IPS-18c (cell line): ENCODE measurements at regions not wholly inside any gene's neighbourhood (a gene's known extent, or its start where the extent isn't known, plus 50 kb on each side); places are given as distances from the start of the nearest gene placed in this dataset.

Experiments used
- H3K4me3 ChIP-seq: 2 replicates; pipeline ENCODE4 v1.7.0; 2013; ENCODE audit warnings: low read depth, mild to moderate bottlenecking, low read length, moderate library complexity; ENCODE audit not compliant: insufficient read depth
- H3K9me3 ChIP-seq: one replicate; pipeline ENCODE4 v1.6.1; 2013; ENCODE audit warnings: mild to moderate bottlenecking, low read length, moderate library complexity; ENCODE audit not compliant: control insufficient read depth, insufficient read depth

- no peak overlapping the region for H3K4me3 ChIP-seq
- H3K9me3 ChIP-seq, result no peaks in the 10 kb centered on the region
Measured at GRCh38 chr6:129778793-129779192, 68.8 kb upstream of the ARHGAP18 start.

GRCh38 chr6:129777371-129777770 is 67.4 kb upstream of the ARHGAP18 start:
- H3K4me3 ChIP-seq, result no peak overlapping the region

GRCh38 chr6:129776542-129777330 is 66.8 kb upstream of the ARHGAP18 start:
- Histone ChIP-seq H3K4me3 (no peak overlapping the region), H3K9me3 (no peaks in the 10 kb centered on the region)

More at GRCh38 chr6:129777371-129777770, 67.4 kb upstream of the ARHGAP18 start:
- no peaks in the 10 kb centered on the region for H3K9me3 ChIP-seq

GRCh38 chr6:129774697-129775447 is 64.9 kb upstream of the ARHGAP18 start:
- no peak overlapping the region; the same call in none of the 2 replicates for H3K4me3 ChIP-seq
- H3K9me3 ChIP-seq, result no peaks in the 10 kb centered on the region

GRCh38 chr6:129773304-129773703 is 63.3 kb upstream of the ARHGAP18 start:
- no peak overlapping the region for H3K4me3 ChIP-seq
- H3K9me3 ChIP-seq, result peaks cover 2% of the 10 kb centered on the region

- Histone ChIP-seq H3K9me3 (peaks cover 2% of the 10 kb centered on the region), H3K4me3 (no peak overlapping the region)
Measured at GRCh38 chr6:129771678-129772077, 61.7 kb upstream of the ARHGAP18 start.

GRCh38 chr6:129767776-129768485 is 58.0 kb upstream of the ARHGAP18 start:
- Histone ChIP-seq H3K4me3 (peak overlapping the region; percentile 49; the same call in 1 of the 2 replicates), H3K9me3 (peaks cover 2% of the 10 kb centered on the region)

- Histone ChIP-seq H3K4me3 (peak overlapping the region; percentile 49), H3K9me3 (peaks cover 2% of the 10 kb centered on the region)
Measured at GRCh38 chr6:129766959-129767728, 57.2 kb upstream of the ARHGAP18 start.

GRCh38 chr6:129764761-129765407 is 54.9 kb upstream of the ARHGAP18 start:
- no peak overlapping the region for H3K4me3 ChIP-seq
- peaks cover 2% of the 10 kb centered on the region for H3K9me3 ChIP-seq

- H3K4me3 ChIP-seq, result no peak overlapping the region
- no peaks in the 10 kb centered on the region for H3K9me3 ChIP-seq
Measured at GRCh38 chr6:129759796-129760605, 50.0 kb upstream of the ARHGAP18 start.
